Lower leg skin (tissue), 3 donors: ENCODE measurements at regions not wholly inside any gene's neighbourhood (a gene's known extent, or its start where the extent isn't known, plus 50 kb on each side); places are given as distances from the start of the nearest gene placed in this dataset.
"Not testable (repeated sequence)": the region's sequence is repeated elsewhere in the genome, so short reads cannot be mapped to it uniquely, and the experiment has no call there.

Source experiments
- CTCF ChIP-seq, 3 donors: fragments of 450-650 bp; IDR thresholded peaks; one replicate each; pipeline ENCODE4 v1.5.1; 2016; ENCODE audit warnings: antibody characterized with exemption in 3 of 3, mild to moderate bottlenecking in 3 of 3, moderate library complexity in 2 of 3
- POLR2A ChIP-seq, 2 donors: fragments of 450-650 bp; IDR thresholded peaks; one replicate each; pipeline ENCODE4 v1.6.1; 2016 to 2017; ENCODE audit warnings: antibody characterized with exemption in 2 of 2, mild to moderate bottlenecking in 1 of 2, moderate library complexity in 1 of 2

DNA sequence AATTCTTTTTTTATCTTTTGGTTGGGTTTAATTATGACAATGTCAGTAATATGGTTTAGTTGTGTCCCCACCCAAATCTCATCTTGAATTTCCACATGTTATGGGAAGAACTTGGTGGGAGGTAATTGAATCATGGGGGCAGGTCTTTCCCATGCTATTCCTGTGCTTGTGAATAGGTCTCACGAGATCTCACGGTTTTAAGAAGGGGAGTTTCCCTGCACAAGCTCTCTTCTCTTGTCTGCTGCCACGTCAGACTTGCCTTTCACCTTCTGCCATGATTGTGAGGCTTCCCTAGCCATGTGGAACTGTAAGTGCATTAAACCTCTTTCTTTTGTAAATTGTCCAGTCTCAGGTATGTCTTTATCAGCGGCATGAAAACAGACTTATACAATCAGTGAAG, 61.7 kb upstream of the IFNE start:
- not testable (repeated sequence) for TF ChIP-seq CTCF, POLR2A (IDR thresholded peaks at IDR 0.05)
